T1000 (cell line): ENCODE measurements at regions not wholly inside any gene's neighbourhood (a gene's known extent, or its start where the extent isn't known, plus 50 kb on each side); places are given as distances from the start of the nearest gene placed in this dataset.
"Not testable (repeated sequence)": the region's sequence is repeated elsewhere in the genome, so short reads cannot be mapped to it uniquely, and the experiment has no call there.

Source experiments
- DNase-seq: peaks from one replicate; lab custom pipeline; 2025; ENCODE audit warnings: mixed read lengths; lab: John Stamatoyannopoulos, UW

DNA sequence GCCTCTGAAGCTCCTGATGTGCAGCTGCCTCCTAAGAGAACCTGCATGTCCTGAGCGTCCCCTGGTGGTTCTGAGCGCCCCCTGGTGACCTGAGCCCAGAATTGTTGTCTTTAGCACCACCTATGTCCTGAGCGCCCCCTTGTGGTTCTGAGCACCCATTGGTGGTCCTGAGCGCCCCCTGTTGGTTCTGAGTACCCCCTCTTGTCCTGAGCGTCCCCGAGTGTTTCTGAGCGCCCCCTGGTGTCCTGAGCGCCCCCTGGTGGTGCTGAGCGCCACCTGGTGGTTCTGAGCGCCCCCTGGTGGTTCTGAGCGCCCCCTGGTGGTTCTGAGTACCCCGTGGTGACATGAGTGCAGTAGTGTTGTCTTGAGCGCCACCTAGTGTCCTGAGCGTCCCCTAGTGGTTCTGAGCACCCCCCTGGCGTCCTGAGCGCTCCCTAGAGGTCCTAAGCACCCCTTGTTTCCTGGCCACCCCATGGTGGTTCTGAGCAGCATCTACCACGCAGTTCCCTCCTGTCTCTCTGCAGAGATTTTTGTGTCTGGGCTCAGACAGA is 782.5 kb downstream of the TMEM121 start:
- DNase-seq, result no peak

- DNase-seq, result no peak
Observed at GRCh38 chr14:106309423-106309822, 783.0 kb downstream of the TMEM121 start.

- DNase-seq, result no peak
Observed at GRCh38 chr14:106315436-106315835, 789.1 kb downstream of the TMEM121 start.

DNA sequence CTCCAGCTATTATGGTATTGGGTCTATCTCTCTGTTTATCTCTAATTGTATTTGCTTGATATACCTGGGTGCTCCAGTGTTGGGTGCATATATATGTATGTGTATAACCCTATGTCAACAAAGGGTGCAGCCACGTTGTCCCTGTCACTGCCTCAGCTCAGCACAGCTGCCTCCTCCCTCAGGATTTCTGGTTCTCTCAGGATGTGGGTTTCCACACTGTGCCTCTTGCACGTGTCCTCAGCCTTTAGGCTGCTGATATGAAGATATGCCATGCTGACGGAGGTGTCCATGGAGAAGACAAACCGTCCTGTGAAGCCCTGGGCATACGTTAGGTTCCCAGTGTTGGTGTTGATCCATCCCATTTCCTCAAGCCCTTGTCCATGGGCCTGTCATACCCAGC is 791.2 kb downstream of the TMEM121 start:
- no peak for DNase-seq

GRCh38 chr14:106318700-106319099 is 792.3 kb downstream of the TMEM121 start:
- DNase-seq, result no peak

GRCh38 chr14:106323970-106324369 is 797.6 kb downstream of the TMEM121 start:
- not testable (repeated sequence) for DNase-seq

GRCh38 chr14:106327234-106327633 is 800.9 kb downstream of the TMEM121 start:
- DNase-seq, result no peak

GRCh38 chr14:106327702-106328353 is 801.4 kb downstream of the TMEM121 start:
- DNase-seq, result not testable (repeated sequence)

DNA sequence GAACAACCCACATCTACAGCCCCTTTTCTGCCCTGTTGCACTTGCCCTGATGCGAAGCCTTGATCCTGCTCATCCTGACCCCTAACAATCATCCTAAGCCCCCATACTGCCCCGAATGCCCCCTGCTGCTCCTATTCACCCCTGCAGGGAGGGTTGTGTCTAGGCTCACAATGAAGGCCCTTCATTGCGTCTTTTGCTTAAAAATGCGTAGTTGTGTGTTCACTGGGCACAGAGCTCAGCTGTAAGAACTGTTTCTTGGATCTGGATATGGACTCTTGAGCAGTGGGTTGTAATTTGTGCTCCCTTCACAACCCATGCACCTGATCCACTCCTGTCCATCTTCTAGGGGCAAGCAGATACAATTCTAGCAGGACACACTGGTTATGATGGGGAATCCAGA is 802.9 kb downstream of the TMEM121 start:
- not testable (repeated sequence) for DNase-seq

- not testable (repeated sequence) for DNase-seq
Observed at GRCh38 chr14:106329987-106330774, 803.8 kb downstream of the TMEM121 start.

GRCh38 chr14:106334428-106335109 is 808.2 kb downstream of the TMEM121 start:
- DNase-seq, result not testable (repeated sequence)

DNA sequence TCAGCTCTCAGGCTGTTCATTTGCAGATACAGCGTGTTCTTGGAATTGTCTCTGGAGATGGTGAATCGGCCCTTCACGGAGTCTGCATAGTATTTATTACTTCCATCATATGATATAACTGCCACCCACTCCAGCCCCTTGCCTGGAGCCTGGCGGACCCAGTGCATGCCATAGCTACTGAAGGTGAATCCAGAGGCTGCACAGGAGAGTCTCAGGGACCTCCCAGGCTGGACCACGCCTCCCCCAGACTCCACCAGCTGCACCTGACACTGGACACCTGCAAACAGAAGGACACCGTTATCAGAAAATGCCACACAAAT is 808.7 kb downstream of the TMEM121 start:
- not testable (repeated sequence) for DNase-seq

- DNase-seq, result not testable (repeated sequence)
Observed at GRCh38 chr14:106338775-106339174, 812.4 kb downstream of the TMEM121 start.

GRCh38 chr14:106340658-106341057 is 814.3 kb downstream of the TMEM121 start:
- DNase-seq, result not testable (repeated sequence)

DNA sequence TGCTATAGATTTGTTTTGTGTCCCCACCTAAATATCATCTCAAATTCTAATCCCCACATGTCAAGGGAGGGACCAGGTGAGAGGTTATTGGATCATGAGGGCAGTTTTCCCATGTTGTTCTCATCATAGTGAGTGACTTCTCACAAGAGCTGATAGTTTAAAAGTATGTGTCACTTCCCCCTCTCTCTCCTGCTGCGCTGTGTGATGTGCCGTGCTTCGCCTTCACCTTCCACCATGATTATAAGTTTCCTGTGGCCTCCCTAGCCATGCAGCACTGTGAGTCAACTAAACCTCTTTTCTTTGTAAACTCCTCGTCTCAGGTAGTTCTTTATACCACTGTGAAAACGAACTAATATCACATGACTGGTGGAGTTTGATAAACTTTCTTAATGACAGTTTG is 814.8 kb downstream of the TMEM121 start:
- DNase-seq, result not testable (repeated sequence)

DNA sequence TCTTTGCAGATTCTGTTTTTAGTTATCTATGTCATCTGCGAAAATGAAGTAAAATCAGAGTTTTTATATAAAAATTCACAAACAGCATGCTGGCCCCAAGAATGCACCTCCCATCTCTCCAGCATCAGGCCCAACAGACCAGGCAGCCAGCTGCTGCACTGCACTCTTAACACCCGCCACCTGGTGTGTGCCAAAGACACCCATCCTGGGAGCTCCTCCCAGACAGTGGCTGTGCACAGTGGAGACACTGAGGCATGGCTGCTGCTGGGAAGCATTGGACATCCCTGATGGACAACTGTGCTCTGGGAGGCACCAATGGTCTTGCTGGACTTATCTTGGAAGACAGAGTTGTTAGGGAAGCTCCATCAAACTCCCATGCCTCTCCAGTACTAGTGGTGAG is 817.2 kb downstream of the TMEM121 start:
- no peak for DNase-seq

DNA sequence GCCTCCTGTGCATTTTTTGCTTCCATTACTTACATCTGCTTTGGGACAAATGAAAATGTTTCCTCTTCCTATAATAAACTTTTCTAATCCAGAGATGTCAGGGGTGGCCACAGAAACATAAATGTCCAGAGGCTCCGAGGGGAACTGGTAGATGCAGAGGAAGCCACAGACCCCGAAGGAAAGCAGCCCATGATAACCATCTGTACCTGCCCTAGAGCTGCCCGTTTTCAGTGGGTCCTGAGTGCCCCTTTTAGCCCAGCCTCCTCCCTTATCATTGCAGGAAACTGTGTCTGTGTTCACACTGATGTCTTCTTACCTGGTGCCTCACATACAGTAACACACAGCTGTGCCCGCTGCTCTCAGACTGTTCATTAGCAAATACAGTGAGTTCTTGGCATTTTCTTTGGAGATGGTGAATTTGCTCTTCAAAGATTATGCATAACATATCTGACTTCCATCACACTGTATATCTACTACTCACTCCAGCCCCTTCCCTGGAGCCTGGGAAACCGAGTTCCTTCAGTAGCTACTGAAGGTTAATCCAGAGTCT is 817.8 kb downstream of the TMEM121 start:
- not testable (repeated sequence) for DNase-seq

- not testable (repeated sequence) for DNase-seq
Observed at GRCh38 chr14:106344791-106345479, 818.6 kb downstream of the TMEM121 start.

GRCh38 chr14:106346084-106346483 is 819.7 kb downstream of the TMEM121 start:
- DNase-seq, result no peak

DNA sequence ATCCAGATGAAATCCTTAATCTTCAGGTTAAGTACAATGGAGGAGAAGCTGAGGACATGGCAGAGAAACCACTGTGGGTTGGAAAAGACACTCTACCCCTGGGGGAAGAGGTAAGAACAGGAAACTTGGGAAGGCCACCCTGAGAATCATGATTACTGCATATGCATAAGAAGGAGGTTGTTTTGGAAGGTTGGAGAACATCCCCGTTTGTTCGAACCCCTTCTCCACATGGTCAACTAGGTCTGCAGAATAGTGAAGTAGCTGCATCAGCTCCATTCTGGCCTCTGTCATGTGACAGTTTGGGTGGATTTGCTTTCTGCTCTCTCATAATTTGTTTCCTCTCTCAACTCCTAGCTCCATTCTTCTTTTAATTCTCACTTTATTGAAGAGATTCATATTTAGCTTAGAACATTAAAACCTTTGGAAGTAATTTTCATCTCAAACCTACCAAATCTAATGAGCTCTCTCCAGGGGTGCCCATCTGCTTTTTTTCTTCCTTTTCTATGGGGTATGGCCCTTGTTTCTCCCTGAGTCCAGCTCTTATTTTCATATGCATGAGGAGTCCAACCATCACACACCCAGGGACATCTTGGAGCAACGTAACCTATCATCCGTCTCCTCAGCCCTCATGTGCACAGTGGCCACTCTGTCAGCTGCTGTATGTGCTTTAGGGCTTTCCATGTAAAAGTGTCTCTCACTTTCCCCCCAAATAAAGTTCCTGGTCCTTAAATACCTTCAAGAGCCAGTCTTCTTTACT is 820.3 kb downstream of the TMEM121 start:
- no peak for DNase-seq

DNA sequence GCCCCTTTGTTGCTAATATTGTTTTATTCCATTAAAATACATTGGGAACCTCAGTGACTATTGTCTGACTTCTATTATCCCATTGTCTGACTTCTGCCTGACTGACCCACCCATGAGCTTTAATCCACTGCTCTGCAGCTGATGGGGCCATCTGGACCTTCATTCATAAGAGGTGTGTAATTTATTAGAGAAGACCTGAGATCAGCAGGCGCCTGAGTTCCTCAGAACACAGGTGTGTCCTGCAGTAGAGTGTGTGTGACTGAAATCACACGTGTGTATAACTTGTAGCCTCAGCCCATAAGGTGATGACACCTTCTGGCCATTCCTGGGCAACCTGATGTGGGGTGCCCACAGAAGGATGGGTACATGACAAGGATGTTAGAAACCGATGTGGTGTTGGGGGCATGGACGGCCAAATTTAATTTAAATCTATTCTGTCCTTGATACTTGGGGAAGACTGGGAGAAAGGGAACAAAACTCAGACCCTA is 821.0 kb downstream of the TMEM121 start:
- no peak for DNase-seq
